NCI-H460 (cell line): ENCODE measurements at regions not wholly inside any gene's neighbourhood (a gene's known extent, or its start where the extent isn't known, plus 50 kb on each side); places are given as distances from the start of the nearest gene placed in this dataset.

Experiments used
- DNase-seq: peaks from one replicate; pipeline ENCODE4 v3.0.0-alpha.2; 2016; ENCODE audit warnings: low read depth; ENCODE audit errors: extremely low read depth

DNA sequence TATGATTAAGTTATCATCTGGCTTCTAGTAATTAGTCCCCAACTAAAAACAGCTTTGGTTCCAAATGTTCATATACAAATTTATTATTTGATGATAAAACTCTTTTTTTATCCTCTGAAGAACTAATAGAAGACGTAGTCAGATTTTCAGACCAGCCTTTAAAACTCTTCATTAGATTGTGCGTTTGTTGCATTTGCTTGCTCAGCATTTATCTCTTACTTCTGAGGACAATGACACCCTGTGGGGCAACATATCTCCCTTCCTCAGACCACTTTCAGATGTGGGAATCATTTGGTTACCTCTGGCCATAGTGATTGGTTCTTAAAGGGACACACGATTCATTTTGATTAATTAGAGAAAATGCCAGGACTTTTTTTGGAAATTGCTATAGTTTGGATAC, 481.8 kb downstream of the HAO1 start:
- DNase-seq = no peak

DNA sequence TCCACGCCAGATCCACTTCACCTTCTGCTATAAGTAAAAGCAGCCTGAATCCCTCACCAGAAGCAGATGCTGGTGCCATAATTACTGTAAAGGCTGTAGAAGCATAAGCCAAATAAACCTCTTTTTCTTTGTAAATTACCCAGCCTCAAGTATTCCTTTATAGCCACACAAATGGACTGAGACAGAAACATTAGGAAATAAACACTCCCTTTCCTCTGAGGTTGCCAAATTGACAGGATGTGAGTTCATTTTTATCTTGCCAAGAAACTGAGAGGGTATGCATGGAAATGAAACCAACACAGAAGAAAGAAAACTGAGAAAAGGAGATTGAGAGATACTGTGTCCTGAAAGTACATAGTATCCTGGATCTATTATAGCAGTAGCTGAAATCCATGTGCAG, 481.2 kb downstream of the HAO1 start:
- no peak for DNase-seq

- DNase-seq = no peak
Observed at GRCh38 chr20:7463290-7463689, 477.0 kb downstream of the HAO1 start.

DNA sequence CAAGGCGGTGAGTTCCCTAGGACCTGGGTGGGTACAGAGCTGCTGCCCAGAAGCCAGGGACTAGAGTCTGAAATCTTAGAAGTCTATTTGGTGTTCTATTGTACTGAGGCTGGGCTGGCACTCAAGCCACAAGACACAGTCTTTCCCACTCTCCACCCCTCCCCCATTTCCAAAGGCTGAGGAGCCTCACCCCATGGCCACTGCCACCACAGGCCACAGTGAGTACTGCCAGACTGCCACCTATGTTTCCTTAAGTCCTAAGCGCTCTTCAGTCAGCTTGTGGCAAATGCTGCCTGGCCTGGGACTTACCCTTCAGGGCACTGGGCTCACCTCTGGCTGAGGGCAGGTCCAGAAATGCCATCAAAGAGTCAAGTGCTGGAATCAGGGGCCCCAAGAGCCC, 469.3 kb downstream of the HAO1 start:
- no peak for DNase-seq

GRCh38 chr20:7490288-7490687, 450.0 kb downstream of the HAO1 start:
- no peak for DNase-seq

GRCh38 chr20:7492257-7492656, 448.0 kb downstream of the HAO1 start:
- no peak for DNase-seq

GRCh38 chr20:7493311-7493710, 446.9 kb downstream of the HAO1 start:
- DNase-seq = no peak

DNA sequence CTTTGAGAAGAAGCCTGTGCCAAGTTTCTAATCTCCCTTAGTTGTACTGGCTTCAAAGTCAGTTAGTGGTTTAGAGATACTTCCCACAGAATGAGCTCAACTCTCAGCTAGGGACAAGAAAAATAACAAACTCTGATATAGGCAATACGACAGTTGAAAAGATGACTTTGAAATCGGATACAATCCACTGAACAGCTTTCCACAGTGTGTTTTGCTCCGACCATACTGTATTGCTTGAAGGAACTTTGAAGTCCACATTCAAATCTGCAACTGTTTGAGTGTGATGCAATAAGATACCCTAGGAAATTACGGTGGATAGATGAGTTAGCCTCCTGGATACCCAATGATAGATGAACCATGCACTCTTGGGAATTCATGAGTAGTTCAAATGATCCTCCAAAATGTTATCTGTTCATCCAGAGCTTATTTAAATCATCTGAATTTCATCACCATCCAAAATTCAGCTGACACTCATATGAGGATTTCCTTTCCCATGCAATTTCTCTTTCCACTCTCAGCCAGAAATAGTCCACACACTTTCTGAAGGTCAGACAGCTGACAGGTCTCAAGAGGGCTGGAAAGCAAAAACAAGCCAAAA, 443.8 kb downstream of the HAO1 start:
- DNase-seq = no peak

- no peak for DNase-seq
Observed at GRCh38 chr20:7497985-7498384, 442.3 kb downstream of the HAO1 start.

GRCh38 chr20:7499201-7499600, 441.1 kb downstream of the HAO1 start:
- no peak for DNase-seq

GRCh38 chr20:7500231-7500663, 440.0 kb downstream of the HAO1 start:
- DNase-seq = no peak

DNA sequence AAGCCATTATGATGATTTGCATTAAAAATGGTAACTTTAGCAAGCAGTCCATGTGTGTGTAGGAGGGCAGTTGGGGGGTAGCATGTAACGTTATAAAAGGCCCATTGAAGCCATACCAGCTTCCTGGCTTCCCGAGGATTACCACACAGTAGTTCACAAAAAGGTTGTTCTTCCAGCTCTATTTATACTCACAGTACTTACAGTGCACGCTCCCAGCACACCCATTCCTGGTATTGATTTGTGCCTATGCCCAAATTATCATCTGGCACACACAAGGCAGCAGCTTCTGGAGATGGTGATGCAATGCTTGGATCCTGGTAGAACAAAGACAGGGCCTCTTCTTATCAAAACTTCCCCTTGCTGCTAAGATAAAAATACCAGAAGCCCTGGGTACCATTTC, 436.8 kb downstream of the HAO1 start:
- no peak for DNase-seq

GRCh38 chr20:7505152-7505834, 435.0 kb downstream of the HAO1 start:
- no peak for DNase-seq

- no peak for DNase-seq
Observed at GRCh38 chr20:7505835-7506221, 434.4 kb downstream of the HAO1 start.

GRCh38 chr20:7516621-7517111, 423.6 kb downstream of the HAO1 start:
- no peak for DNase-seq

GRCh38 chr20:7520361-7520760, 419.9 kb downstream of the HAO1 start:
- DNase-seq = no peak

DNA sequence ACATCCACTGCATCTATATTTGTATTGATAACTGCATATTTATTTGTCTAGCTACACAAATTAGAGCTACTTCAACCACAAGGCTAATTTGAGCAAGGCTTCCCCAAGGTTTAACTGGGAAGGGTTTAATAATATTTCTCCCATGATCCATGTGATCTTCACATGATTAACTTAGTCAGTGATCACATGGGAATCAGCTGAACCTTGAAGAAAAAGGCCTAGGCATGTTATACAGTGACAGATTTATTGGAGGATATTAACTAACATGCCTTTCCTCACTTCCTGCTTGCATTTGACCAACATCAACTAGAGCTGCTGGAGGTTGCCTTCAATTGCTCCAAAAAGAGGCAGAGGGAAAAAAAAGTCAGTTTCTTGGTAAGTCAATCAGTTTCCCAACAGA, 417.0 kb downstream of the HAO1 start:
- DNase-seq = no peak

DNA sequence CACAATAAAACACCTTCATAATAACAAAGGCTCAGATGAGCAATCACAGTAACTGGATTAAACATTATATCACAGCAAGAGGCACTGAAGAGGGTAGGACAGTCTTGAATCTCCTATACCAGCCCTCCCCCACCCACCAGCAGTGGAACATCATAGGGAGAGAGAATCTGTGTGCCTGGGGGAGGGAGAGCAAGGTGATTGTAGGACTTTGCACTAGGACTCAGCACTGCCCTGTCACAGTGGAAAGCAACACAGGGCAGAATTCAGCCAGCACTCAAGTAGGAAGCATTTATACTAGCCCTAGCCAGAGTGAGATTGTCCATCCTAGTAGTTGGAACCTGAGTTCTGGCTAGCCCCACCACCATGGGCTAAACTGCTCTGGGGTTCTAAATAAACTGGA, 400.2 kb downstream of the HAO1 start:
- no peak for DNase-seq

DNA sequence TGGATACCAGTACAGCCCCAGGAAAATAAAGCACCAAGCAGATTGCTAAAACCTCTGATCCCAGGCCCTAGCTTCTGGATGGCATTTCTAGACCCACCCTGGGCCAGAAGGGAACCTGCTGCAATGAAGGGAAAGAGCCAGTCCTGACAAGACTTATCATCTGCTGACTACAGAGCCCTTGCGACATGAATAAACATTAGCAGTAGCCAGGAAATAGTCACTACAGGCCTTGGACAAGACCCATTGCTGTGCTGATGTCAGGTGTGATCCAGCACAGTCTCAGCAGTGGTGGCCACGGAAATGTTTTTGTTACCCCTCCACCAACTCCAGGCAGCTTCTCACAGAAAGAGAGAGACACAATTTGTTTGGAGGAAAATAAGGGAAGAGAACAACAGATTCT, 399.3 kb downstream of the HAO1 start:
- no peak for DNase-seq

GRCh38 chr20:7571101-7571500, 369.2 kb downstream of the HAO1 start:
- DNase-seq = no peak

DNA sequence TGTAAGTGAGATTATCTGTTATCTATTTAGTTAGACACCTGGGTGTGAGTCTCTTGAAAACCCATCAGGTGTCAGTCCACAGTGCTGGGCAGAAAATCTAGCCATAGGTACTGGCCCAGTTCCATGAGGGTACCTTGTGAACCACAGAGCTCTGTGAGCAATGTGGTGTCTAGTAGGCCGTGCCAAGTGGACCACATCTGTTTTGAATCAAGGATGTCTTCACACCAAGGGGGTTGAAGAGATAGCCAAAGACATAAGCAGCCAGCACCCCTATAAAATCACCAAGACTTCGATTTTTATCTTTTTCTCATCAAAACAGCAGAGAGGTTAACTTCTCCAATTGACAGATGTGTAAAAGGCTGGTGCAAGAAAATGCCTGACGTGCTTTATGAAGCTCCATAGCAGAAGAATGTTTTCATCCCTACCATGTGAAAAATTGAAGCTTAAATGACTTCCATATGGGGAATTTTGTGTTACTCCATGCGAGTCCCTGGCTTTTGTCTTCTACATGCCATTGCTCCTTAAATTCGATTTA, 368.7 kb downstream of the HAO1 start:
- DNase-seq = no peak

DNA sequence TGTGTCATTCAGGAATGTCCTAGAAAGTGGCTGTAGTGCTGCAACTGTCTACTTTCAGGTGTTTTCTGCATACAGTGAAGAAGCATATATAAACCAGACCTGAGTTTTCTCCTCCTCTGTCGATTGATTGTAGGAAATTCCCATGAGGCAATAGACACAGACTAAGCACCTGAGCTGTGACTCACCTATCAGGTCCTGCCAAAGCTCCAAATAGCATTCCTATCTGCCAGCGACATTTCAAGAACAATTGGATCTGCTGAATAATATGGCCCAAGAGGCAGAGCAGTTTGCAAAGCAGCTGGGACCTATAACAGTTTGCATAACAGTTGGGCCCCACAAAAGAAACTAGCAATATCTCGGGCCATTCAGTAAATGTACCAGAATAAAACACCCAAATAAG, 360.4 kb downstream of the HAO1 start:
- DNase-seq = no peak
